GM10248 (cell line): ENCODE measurements at regions not wholly inside any gene's neighbourhood (a gene's known extent, or its start where the extent isn't known, plus 50 kb on each side); places are given as distances from the start of the nearest gene placed in this dataset.

Experiments used
- CTCF ChIA-PET: fragments of 300-600 bp; sonication (Branson Sonifier 250); formaldehyde crosslinking; extraction: SDS; loops from one replicate; lab custom pipeline; 2021; ENCODE audit warnings: antibody characterized with exemption; lab: Yijun Ruan, JAX
- POLR2A ChIA-PET: fragments of 350-650 bp; sonication (Branson Sonifier 250); formaldehyde crosslinking; extraction: SDS; loops from one replicate; lab custom pipeline; 2020; ENCODE audit warnings: antibody characterized with exemption; lab: Yijun Ruan, JAX
- DNase-seq: peaks from one replicate; pipeline ENCODE4 v3.0.0; 2012; ENCODE audit errors: extremely low spot score
- CTCF ChIP-seq: IDR thresholded peaks from 2 replicates; pipeline ENCODE4 v1.5.1; 2012; ENCODE audit warnings: mild to moderate bottlenecking, low read depth; ENCODE audit errors: extremely low read depth, missing control alignments, control extremely low read depth

- ChIA-PET POLR2A (no interaction called here), CTCF (no interaction called here)
- no peak for DNase-seq
- TF ChIP-seq CTCF = no peak
Measured at GRCh38 chr4:179095585-179096221, 1653.5 kb upstream of the AGA start.

DNA sequence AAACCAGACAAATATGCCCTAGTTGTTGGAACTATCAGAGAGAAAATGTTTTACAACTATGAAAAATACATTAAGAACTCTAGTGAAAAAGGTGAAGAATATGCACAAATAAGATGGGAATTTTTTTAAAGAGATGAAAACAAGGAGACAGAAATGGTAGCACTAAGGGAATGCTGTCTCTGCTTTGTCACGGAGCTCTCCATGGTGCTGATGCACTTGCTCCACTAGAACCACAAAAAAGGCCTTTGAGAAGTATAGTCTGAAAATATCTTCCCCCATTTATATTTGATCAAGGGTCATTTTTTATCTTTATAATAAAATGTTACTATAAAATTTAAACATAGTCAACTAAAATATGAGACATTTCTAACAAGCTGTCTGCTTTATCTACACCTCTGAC lies 1655.5 kb upstream of the AGA start:
- CTCF ChIA-PET = no interaction called here
- DNase-seq = no peak
- POLR2A ChIA-PET = no interaction called here
- no peak for TF ChIP-seq CTCF

DNA sequence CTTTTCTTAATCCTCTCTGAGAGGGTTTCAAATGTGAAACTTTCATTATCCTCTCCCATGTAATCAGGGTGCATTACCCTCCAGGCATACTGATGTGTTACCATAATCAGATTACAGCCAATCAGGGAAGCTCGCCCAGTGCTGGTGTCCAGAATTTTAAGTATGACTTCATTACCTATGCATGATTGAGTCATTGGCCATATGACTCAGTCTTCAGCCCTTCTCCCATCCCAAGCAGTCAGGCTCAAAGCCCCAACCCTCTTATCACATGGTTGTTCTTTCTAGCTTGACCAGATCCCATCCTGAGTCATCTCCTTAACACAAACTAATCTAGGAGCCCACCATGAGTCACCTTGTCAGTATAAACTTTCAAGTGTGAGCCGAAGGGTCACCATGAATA lies 1668.1 kb upstream of the AGA start:
- TF ChIP-seq CTCF = no peak
- ChIA-PET POLR2A (no interaction called here), CTCF (interaction anchor here (1.6 kb wide), 1 partner anchor 8 kb away, joined by 3 read pairs; no protein-coding TSS in a partner anchor)
- no peak for DNase-seq

- POLR2A ChIA-PET = no interaction called here
- DNase-seq = no peak
- no peak for TF ChIP-seq CTCF
- CTCF ChIA-PET = interaction anchor here (1.6 kb wide), 1 partner anchor 9 kb away, joined by 3 read pairs; no protein-coding TSS in a partner anchor
Measured at GRCh38 chr4:179110816-179111215, 1668.6 kb upstream of the AGA start.

DNA sequence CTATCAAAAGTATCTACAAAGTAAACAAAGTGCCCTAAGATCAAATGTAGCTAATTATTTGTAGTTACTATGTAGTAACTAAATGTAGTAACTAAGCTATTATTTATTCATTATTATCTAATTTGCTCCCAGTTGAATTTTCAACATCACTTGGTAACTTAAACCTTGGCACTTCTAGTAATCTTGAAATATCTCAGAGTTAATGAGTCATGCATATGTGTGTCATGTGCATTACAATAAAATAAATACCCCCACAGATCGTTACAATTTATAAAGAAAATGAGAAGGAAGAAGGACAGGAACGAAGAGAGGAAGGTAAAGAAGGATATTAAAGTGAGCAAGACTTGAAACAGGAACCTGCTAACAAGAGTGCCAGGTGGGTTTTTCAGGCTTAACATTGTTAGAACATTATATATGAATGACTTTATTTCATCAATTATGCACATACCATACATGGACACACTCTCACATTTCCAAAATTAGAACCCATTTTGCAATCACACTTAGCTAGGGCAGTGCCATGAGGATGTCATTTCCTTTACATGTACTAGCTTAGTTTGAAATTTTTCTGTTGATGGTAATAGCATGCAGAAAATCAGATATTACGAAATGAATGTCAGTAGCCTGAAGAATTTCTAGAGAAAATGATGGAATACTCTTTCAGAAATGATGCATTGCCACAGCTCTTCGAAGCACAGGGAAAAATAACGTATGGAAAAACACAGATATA lies 1670.4 kb upstream of the AGA start:
- no peak for DNase-seq
- CTCF ChIA-PET = interaction anchor here (1.2 kb wide), 1 partner anchor 11 kb away, joined by 5 read pairs; no protein-coding TSS in a partner anchor
- POLR2A ChIA-PET = no interaction called here
- no peak for TF ChIP-seq CTCF

DNA sequence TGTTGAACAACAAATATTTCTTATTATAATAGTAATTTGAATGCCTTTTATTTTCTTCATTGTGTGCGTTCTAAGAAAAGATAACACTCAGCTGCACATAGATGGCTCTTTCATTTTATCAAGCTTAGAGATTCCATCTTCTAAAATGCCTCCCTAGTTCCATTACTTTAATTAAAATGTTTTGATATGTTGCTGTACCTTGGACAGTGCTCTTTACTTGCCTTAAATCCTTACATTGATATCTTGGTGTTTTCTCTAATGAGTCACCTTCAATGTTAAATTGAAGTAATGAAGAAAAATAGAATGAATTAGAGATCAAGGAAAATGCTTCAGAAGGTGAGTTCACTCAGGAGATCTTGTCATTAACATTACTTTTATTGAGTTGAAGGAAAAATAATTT lies 1672.4 kb upstream of the AGA start:
- ChIA-PET POLR2A (no interaction called here), CTCF (interaction anchor here (1.0 to 1.2 kb wide), 2 partner anchors 13 to 15 kb away, joined by 3 to 4 read pairs; no protein-coding TSS in a partner anchor)
- no peak for DNase-seq

More for the DNA sequence above, 1672.4 kb upstream of the AGA start:
- TF ChIP-seq CTCF = no peak
